ENCODE measurements at regions not wholly inside any gene's neighbourhood (a gene's known extent, or its start where the extent isn't known, plus 50 kb on each side); places are given as distances from the start of the nearest gene placed in this dataset.

DNA sequence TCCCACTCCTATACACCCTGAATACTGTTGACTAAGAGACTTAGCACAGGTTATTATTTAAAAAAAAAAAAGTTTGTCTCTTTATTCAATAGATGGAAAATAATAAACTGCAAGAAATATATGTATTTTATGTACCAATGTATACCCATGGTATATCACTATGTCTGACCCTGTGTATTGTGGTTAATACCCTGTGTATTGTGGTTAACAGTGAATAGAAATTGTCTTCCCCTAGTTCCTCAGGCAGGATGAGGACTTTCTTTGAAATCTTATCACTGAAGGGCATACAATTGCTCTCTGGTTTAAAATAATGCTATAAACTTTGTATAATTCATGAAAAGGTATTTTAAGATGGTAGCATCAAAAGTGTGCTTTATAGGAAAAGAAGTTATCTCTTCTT, 80.0 kb upstream of the TMEM106B start:
- Histone ChIP-seq H3K4me1 (ENCODE audit: insufficient read depth) (no peaks in the 10 kb centered on the region), H3K36me3 (ENCODE audit: insufficient read depth) (no peaks in the 10 kb centered on the region), H3K27ac (ENCODE audit: low read depth) (no peak overlapping the region), H3K4me3 (ENCODE audit: low read depth, low read length) (no peak overlapping the region)
- DNase-seq (ENCODE audit: extremely low spot score) = no peak

DNA sequence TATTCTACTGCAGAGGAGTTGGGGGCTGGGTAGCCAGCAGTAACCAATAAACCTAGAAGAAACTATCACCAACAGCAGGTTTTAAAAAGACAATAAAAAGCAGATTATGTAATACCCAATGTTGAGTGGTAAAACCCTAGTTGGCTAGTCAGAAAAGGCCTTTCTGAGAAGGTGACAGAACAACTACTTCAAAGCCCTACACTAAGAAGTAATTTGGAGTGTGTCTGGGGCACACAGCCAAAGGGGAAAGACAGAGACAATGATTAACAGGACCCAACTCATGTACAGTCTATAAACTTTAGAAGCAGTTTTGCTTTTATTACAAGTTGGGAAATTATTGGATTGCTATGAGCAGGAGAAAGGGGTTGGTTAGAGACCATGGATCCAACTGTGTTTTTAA, 77.2 kb upstream of the TMEM106B start:
- H3K4me1 ChIP-seq (ENCODE audit: insufficient read depth) = no peaks in the 10 kb centered on the region
- DNase-seq (ENCODE audit: extremely low spot score) = no peak
- no peaks in the 10 kb centered on the region for H3K36me3 ChIP-seq (ENCODE audit: insufficient read depth)
- no peak overlapping the region for H3K27ac ChIP-seq (ENCODE audit: low read depth)
- H3K4me3 ChIP-seq (ENCODE audit: low read depth, low read length) = no peak overlapping the region

DNA sequence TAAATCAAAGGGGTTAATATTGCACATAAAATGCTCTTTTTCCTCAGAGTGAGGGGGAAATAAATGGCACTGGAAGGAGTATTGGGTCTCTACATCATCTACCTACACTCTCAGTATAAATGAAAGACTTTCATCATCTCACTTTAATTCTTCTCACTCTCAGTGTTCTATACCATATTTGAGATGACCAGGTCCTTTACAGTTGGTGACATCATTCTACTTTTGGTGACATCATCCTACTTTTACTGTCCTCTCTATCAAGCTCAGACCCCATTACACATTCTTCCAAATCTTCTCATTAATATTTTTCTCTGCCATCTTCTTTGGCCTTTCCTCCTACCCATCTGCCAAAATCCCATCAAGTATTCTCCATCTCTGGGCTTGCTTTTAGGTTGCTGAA, 74.6 kb upstream of the TMEM106B start:
- Histone ChIP-seq H3K4me1 (ENCODE audit: insufficient read depth) (no peaks in the 10 kb centered on the region), H3K36me3 (ENCODE audit: insufficient read depth) (no peaks in the 10 kb centered on the region), H3K4me3 (ENCODE audit: low read depth, low read length) (no peak overlapping the region), H3K27ac (ENCODE audit: low read depth) (no peak overlapping the region)
- no peak for DNase-seq (ENCODE audit: extremely low spot score)

- DNase-seq (ENCODE audit: extremely low spot score) = peak; percentile 28
- no peaks in the 10 kb centered on the region for H3K4me1 ChIP-seq (ENCODE audit: insufficient read depth)
- H3K36me3 ChIP-seq (ENCODE audit: insufficient read depth) = no peaks in the 10 kb centered on the region
- WGBS = 0% methylated on average over 1 of the region's 1 CpG
- no peak overlapping the region for H3K4me3 ChIP-seq (ENCODE audit: low read depth, low read length)
- H3K27ac ChIP-seq (ENCODE audit: low read depth) = no peak overlapping the region
Measured at GRCh38 chr7:12137283-12137682, 73.8 kb upstream of the TMEM106B start.

- Histone ChIP-seq H3K36me3 (ENCODE audit: insufficient read depth) (no peaks in the 10 kb centered on the region), H3K4me1 (ENCODE audit: insufficient read depth) (no peaks in the 10 kb centered on the region), H3K4me3 (ENCODE audit: low read depth, low read length) (no peak overlapping the region), H3K27ac (ENCODE audit: low read depth) (no peak overlapping the region)
- DNase-seq (ENCODE audit: extremely low spot score) = no peak
- WGBS = 71% methylated on average over 4 of the region's 4 CpGs
Measured at GRCh38 chr7:12138421-12138820, 72.7 kb upstream of the TMEM106B start.

GRCh38 chr7:12139416-12139815, 71.7 kb upstream of the TMEM106B start:
- no peaks in the 10 kb centered on the region for H3K4me1 ChIP-seq (ENCODE audit: insufficient read depth)
- WGBS = 90% methylated on average over 6 of the region's 6 CpGs

DNA sequence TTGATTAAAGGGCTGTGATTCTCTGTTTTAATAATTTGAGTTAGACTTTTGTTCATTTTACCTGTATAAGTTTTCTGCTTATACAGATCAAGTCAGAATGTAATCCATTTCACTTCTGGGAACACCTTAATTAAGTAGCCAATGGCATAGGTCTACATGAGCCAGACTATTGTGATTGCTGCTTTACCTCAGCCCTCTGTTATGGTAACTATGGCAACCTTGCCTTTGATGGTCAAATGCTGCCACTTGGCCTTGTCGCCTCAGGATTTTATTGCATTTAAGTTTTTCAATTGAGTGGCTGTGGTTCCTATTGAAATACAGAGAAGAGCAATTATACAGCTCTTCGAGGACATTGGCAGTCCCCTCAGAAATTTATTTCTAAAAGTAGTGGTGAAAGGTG, 64.3 kb upstream of the TMEM106B start:
- Histone ChIP-seq H3K4me1 (ENCODE audit: insufficient read depth) (no peaks in the 10 kb centered on the region), H3K27ac (ENCODE audit: low read depth) (no peak overlapping the region), H3K36me3 (ENCODE audit: insufficient read depth) (no peaks in the 10 kb centered on the region), H3K4me3 (ENCODE audit: low read depth, low read length) (no peak overlapping the region)
- DNase-seq (ENCODE audit: extremely low spot score) = no peak
- WGBS = 51% methylated on average over 2 of the region's 2 CpGs

More at GRCh38 chr7:12139416-12139815, 71.7 kb upstream of the TMEM106B start:
- no peak overlapping the region for H3K27ac ChIP-seq (ENCODE audit: low read depth)
- DNase-seq (ENCODE audit: extremely low spot score) = no peak
- H3K36me3 ChIP-seq (ENCODE audit: insufficient read depth) = no peaks in the 10 kb centered on the region
- H3K4me3 ChIP-seq (ENCODE audit: low read depth, low read length) = no peak overlapping the region

DNA sequence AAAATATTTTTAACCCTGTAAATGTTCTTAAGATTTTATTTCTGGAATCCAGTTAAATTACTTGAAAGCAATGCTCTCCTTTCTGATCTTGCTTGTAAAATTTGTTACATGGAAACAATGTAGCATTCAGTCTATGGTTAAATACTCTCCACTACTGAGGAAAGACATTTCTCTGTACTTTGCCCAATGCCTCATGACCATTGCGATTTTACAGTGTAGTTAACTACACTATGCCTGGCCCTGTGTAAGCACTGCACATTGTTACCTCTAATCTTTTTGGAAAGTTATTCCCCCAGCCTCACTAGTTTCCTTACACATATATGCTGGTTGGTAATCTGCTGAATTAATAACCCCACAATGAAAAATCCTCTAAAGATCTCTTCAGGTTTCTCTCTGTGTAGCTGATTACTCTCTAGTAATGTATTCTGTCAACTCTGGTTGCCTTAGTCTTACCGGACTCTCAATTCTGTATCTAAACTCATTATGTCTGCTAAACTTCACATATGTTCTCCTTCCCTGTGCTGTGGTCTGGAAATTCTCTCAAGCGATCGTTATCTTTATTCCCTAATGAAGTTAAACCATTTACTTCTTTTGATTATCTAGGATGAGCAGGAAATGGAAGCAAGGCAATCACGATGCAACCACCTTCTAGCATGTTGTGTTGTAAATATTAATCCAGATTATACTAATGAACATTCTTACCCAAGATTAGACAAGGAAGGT, 58.7 kb upstream of the TMEM106B start:
- Histone ChIP-seq H3K27ac (ENCODE audit: low read depth) (no peak overlapping the region), H3K4me3 (ENCODE audit: low read depth, low read length) (no peak overlapping the region), H3K36me3 (ENCODE audit: insufficient read depth) (no peaks in the 10 kb centered on the region), H3K4me1 (ENCODE audit: insufficient read depth) (no peaks in the 10 kb centered on the region)
- no peak for DNase-seq (ENCODE audit: extremely low spot score)
- WGBS = 39% methylated on average over 5 of the region's 5 CpGs

DNA sequence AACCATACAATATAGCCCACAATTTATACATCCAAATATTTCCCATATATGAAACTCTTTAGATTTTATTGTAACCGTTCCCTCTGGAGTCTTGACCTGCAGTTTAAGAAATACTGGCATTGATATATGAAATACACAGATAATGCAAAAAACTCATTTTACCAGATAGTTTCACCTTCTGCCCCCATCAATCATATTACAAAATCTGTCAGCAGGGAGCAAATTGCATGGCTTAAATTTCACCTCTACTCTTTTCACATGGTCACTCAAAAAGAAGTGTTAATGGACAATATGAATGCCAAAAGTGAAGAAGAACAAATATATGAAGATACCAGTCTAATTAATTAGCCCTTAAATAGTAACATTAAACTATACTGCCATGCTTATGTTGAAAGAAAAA, 57.0 kb upstream of the TMEM106B start:
- WGBS = 79% methylated on average over 1 of the region's 1 CpG
- H3K4me3 ChIP-seq (ENCODE audit: low read depth, low read length) = no peak overlapping the region
- no peak for DNase-seq (ENCODE audit: extremely low spot score)

DNA sequence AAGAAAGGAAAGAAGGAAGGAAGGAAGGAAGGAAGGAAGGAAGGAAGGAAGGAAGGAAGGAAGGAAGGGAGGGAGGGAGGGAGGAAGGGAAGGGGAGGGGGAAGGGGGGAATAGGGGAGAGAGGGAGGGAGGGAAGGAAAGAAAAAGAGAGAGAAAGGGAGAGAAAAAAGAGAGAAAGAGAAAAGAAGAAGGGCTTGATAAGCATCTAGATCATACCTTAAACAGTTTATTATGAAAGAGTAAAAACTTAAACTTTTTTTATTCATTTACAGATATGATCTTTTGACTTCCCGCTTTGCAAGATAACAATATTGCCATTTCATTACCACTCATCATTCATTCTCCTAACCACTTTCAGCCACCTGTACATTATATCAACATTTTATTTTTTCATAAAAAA, 53.6 kb upstream of the TMEM106B start:
- DNase-seq (ENCODE audit: extremely low spot score) = no peak
- no peaks in the 10 kb centered on the region for H3K4me1 ChIP-seq (ENCODE audit: insufficient read depth)
- no peaks in the 10 kb centered on the region for H3K36me3 ChIP-seq (ENCODE audit: insufficient read depth)
- no peak overlapping the region for H3K27ac ChIP-seq (ENCODE audit: low read depth)
- WGBS = 43% methylated on average over 1 of the region's 1 CpG
- H3K4me3 ChIP-seq (ENCODE audit: low read depth, low read length) = no peak overlapping the region

More for the DNA sequence above, 57.0 kb upstream of the TMEM106B start:
- Histone ChIP-seq H3K4me1 (ENCODE audit: insufficient read depth) (no peaks in the 10 kb centered on the region), H3K36me3 (ENCODE audit: insufficient read depth) (no peaks in the 10 kb centered on the region), H3K27ac (ENCODE audit: low read depth) (no peak overlapping the region)

DNA sequence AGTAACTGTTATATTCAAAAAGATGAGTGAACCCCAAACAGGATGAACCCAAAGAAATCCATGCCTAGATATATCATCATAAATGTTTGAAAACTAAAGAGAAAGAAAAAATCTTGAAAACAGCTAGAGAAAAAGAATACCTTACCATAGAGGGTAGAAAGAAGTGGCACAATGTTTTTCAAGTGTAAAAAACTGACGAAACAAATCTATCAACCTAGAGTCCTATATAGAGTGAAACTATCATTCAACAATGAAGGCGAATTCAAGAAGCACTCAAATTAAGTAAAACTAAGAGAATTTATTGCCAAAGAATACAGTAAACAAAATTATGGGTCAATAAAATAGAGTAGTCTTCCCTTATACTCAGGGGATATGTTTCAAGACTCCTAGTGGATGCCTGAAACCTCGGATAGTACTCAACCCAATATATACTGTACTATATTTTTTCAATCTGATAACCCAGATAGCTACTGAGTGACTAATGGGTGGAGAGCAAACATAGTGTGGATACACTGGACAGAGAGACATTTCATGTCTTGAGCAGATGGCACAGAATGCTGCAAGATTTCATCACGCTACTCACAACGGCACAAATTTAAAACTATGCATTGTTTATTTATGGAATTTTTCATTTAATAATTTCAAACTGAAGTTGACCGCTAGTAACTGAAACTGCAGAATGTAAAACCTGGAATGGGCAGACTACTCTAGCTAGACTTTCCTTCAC, 52.6 kb upstream of the TMEM106B start:
- WGBS = 66% methylated on average over 6 of the region's 6 CpGs

GRCh38 chr7:12161146-12161545, 49.9 kb upstream of the TMEM106B start:
- 16% methylated on average over 2 of the region's 2 CpGs for WGBS
- no peak for DNase-seq (ENCODE audit: extremely low spot score)
- no peaks in the 10 kb centered on the region for H3K36me3 ChIP-seq (ENCODE audit: insufficient read depth)
- H3K4me3 ChIP-seq (ENCODE audit: low read depth, low read length) = no peak overlapping the region
- H3K27ac ChIP-seq (ENCODE audit: low read depth) = no peak overlapping the region
- no peaks in the 10 kb centered on the region for H3K4me1 ChIP-seq (ENCODE audit: insufficient read depth)

More for the DNA sequence above, 52.6 kb upstream of the TMEM106B start:
- no peak overlapping the region for H3K4me3 ChIP-seq (ENCODE audit: low read depth, low read length)
- no peak overlapping the region for H3K27ac ChIP-seq (ENCODE audit: low read depth)
- no peaks in the 10 kb centered on the region for H3K36me3 ChIP-seq (ENCODE audit: insufficient read depth)
- H3K4me1 ChIP-seq (ENCODE audit: insufficient read depth) = no peaks in the 10 kb centered on the region
- no peak for DNase-seq (ENCODE audit: extremely low spot score)
